GM23338 (cell line): ENCODE measurements at regions not wholly inside any gene's neighbourhood (a gene's known extent, or its start where the extent isn't known, plus 50 kb on each side); places are given as distances from the start of the nearest gene placed in this dataset.

Experiments used
- CREB1 ChIP-seq: fragments of 250-450 bp; sonication (Bioruptor Pico); IDR thresholded peaks from 2 replicates; pipeline ENCODE4 v1.5.0; 2020; ENCODE audit warnings: low read depth, mild to moderate bottlenecking, moderate library complexity
- EZH2 ChIP-seq: fragments of 200-600 bp; sonication (generic); IDR thresholded peaks from one replicate; pipeline ENCODE4 v1.8.0; 2017; ENCODE audit warnings: antibody characterized with exemption, mild to moderate bottlenecking, low read depth; ENCODE audit not compliant: unreplicated experiment
- EZH2phosphoT487 ChIP-seq: fragments of 200-600 bp; sonication (generic); IDR thresholded peaks from one replicate; pipeline ENCODE4 v1.8.1; 2018; ENCODE audit warnings: antibody characterized with exemption; ENCODE audit not compliant: unreplicated experiment
- JUNB ChIP-seq: IDR thresholded peaks from one replicate; pipeline ENCODE4 v1.6.1; 2016; ENCODE audit warnings: antibody characterized with exemption; ENCODE audit not compliant: unreplicated experiment
- NANOG ChIP-seq: IDR thresholded peaks from 2 replicates; pipeline ENCODE4 v1.6.1; 2016; ENCODE audit warnings: antibody characterized with exemption, borderline replicate concordance
- POLR2AphosphoS5 ChIP-seq: IDR thresholded peaks from 2 replicates; pipeline ENCODE4 v1.6.1; 2016; ENCODE audit warnings: antibody characterized with exemption, low read depth
- STAT1 ChIP-seq: IDR thresholded peaks from one replicate; pipeline ENCODE4 v1.6.1; 2016; ENCODE audit warnings: antibody characterized with exemption; ENCODE audit not compliant: unreplicated experiment
- ZNF114 ChIP-seq: fragments of 250-450 bp; sonication (Bioruptor Pico); IDR thresholded peaks from 2 replicates; pipeline ENCODE4 v1.5.0; 2020; ENCODE audit warnings: mild to moderate bottlenecking, moderate library complexity
- ZNF331 ChIP-seq: fragments of 250-450 bp; sonication (Bioruptor Pico); IDR thresholded peaks from 2 replicates; pipeline ENCODE4 v1.5.0; 2020; ENCODE audit warnings: low read depth, mild to moderate bottlenecking, moderate library complexity
- TF ChIP-seq, protein P1 (sequence below), 2 experiments: fragments of 200-600 bp in 1 of 2; sonication (generic) in 1 of 2; conservative IDR thresholded peaks; 2 replicates each; pipeline versions ENCODE4 v1.5.1 to v1.6.1; 2016 to 2017; ENCODE audit warnings: antibody characterized with exemption in 2 of 2, low read depth in 2 of 2, mild to moderate bottlenecking in 2 of 2, moderate library complexity in 1 of 2
- TF ChIP-seq, protein P2 (sequence below): IDR thresholded peaks from one replicate; pipeline ENCODE4 v1.6.1; 2018; ENCODE audit warnings: antibody characterized with exemption; ENCODE audit not compliant: unreplicated experiment
- TF ChIP-seq, protein P3 (sequence below): IDR thresholded peaks from 2 replicates; pipeline ENCODE4 v1.6.1; 2016; ENCODE audit warnings: antibody characterized with exemption
- TF ChIP-seq, protein P4 (sequence below): fragments of 250-450 bp; sonication (Bioruptor Pico); IDR thresholded peaks from 2 replicates; pipeline ENCODE4 v1.5.0; 2020; ENCODE audit warnings: mild to moderate bottlenecking, moderate library complexity

DNA sequence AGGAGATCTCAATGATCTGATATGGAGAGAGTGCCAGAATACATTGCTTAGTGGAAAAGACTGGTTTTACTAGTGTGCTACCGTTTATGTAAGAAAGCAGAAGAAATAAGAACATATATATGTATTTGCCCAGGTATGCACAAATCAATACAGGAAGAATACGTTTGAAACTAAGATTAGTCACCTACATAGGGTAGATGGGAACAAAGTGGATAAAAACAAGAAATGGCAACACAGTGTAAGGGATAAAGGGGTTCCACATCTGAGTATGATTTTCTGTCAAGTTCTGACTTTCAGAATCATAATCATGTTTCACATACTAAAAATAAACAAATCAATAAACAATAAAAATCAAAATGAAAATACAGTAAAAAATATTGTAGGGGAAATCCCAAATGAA lies 148.6 kb upstream of the NAMPT start:
- TF ChIP-seq, protein P1, sequence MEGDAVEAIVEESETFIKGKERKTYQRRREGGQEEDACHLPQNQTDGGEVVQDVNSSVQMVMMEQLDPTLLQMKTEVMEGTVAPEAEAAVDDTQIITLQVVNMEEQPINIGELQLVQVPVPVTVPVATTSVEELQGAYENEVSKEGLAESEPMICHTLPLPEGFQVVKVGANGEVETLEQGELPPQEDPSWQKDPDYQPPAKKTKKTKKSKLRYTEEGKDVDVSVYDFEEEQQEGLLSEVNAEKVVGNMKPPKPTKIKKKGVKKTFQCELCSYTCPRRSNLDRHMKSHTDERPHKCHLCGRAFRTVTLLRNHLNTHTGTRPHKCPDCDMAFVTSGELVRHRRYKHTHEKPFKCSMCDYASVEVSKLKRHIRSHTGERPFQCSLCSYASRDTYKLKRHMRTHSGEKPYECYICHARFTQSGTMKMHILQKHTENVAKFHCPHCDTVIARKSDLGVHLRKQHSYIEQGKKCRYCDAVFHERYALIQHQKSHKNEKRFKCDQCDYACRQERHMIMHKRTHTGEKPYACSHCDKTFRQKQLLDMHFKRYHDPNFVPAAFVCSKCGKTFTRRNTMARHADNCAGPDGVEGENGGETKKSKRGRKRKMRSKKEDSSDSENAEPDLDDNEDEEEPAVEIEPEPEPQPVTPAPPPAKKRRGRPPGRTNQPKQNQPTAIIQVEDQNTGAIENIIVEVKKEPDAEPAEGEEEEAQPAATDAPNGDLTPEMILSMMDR (conservative IDR thresholded peaks at IDR 0.05; ENCODE audit: low read depth in 2 of 2) = no peak
- no peak for TF ChIP-seq POLR2AphosphoS5
- TF ChIP-seq, protein P2, sequence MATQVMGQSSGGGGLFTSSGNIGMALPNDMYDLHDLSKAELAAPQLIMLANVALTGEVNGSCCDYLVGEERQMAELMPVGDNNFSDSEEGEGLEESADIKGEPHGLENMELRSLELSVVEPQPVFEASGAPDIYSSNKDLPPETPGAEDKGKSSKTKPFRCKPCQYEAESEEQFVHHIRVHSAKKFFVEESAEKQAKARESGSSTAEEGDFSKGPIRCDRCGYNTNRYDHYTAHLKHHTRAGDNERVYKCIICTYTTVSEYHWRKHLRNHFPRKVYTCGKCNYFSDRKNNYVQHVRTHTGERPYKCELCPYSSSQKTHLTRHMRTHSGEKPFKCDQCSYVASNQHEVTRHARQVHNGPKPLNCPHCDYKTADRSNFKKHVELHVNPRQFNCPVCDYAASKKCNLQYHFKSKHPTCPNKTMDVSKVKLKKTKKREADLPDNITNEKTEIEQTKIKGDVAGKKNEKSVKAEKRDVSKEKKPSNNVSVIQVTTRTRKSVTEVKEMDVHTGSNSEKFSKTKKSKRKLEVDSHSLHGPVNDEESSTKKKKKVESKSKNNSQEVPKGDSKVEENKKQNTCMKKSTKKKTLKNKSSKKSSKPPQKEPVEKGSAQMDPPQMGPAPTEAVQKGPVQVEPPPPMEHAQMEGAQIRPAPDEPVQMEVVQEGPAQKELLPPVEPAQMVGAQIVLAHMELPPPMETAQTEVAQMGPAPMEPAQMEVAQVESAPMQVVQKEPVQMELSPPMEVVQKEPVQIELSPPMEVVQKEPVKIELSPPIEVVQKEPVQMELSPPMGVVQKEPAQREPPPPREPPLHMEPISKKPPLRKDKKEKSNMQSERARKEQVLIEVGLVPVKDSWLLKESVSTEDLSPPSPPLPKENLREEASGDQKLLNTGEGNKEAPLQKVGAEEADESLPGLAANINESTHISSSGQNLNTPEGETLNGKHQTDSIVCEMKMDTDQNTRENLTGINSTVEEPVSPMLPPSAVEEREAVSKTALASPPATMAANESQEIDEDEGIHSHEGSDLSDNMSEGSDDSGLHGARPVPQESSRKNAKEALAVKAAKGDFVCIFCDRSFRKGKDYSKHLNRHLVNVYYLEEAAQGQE = no peak
- no peak for TF ChIP-seq CREB1 (CRISPR knock-in tag)
- no peak for TF ChIP-seq EZH2phosphoT487
- no peak for TF ChIP-seq EZH2
- TF ChIP-seq STAT1 = no peak
- TF ChIP-seq ZNF114 (CRISPR knock-in tag) = no peak
- TF ChIP-seq JUNB = no peak
- TF ChIP-seq, protein P3, sequence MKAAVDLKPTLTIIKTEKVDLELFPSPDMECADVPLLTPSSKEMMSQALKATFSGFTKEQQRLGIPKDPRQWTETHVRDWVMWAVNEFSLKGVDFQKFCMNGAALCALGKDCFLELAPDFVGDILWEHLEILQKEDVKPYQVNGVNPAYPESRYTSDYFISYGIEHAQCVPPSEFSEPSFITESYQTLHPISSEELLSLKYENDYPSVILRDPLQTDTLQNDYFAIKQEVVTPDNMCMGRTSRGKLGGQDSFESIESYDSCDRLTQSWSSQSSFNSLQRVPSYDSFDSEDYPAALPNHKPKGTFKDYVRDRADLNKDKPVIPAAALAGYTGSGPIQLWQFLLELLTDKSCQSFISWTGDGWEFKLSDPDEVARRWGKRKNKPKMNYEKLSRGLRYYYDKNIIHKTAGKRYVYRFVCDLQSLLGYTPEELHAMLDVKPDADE = no peak
- no peak for TF ChIP-seq ZNF331 (CRISPR knock-in tag)
- no peak for TF ChIP-seq NANOG
- TF ChIP-seq, protein P4, sequence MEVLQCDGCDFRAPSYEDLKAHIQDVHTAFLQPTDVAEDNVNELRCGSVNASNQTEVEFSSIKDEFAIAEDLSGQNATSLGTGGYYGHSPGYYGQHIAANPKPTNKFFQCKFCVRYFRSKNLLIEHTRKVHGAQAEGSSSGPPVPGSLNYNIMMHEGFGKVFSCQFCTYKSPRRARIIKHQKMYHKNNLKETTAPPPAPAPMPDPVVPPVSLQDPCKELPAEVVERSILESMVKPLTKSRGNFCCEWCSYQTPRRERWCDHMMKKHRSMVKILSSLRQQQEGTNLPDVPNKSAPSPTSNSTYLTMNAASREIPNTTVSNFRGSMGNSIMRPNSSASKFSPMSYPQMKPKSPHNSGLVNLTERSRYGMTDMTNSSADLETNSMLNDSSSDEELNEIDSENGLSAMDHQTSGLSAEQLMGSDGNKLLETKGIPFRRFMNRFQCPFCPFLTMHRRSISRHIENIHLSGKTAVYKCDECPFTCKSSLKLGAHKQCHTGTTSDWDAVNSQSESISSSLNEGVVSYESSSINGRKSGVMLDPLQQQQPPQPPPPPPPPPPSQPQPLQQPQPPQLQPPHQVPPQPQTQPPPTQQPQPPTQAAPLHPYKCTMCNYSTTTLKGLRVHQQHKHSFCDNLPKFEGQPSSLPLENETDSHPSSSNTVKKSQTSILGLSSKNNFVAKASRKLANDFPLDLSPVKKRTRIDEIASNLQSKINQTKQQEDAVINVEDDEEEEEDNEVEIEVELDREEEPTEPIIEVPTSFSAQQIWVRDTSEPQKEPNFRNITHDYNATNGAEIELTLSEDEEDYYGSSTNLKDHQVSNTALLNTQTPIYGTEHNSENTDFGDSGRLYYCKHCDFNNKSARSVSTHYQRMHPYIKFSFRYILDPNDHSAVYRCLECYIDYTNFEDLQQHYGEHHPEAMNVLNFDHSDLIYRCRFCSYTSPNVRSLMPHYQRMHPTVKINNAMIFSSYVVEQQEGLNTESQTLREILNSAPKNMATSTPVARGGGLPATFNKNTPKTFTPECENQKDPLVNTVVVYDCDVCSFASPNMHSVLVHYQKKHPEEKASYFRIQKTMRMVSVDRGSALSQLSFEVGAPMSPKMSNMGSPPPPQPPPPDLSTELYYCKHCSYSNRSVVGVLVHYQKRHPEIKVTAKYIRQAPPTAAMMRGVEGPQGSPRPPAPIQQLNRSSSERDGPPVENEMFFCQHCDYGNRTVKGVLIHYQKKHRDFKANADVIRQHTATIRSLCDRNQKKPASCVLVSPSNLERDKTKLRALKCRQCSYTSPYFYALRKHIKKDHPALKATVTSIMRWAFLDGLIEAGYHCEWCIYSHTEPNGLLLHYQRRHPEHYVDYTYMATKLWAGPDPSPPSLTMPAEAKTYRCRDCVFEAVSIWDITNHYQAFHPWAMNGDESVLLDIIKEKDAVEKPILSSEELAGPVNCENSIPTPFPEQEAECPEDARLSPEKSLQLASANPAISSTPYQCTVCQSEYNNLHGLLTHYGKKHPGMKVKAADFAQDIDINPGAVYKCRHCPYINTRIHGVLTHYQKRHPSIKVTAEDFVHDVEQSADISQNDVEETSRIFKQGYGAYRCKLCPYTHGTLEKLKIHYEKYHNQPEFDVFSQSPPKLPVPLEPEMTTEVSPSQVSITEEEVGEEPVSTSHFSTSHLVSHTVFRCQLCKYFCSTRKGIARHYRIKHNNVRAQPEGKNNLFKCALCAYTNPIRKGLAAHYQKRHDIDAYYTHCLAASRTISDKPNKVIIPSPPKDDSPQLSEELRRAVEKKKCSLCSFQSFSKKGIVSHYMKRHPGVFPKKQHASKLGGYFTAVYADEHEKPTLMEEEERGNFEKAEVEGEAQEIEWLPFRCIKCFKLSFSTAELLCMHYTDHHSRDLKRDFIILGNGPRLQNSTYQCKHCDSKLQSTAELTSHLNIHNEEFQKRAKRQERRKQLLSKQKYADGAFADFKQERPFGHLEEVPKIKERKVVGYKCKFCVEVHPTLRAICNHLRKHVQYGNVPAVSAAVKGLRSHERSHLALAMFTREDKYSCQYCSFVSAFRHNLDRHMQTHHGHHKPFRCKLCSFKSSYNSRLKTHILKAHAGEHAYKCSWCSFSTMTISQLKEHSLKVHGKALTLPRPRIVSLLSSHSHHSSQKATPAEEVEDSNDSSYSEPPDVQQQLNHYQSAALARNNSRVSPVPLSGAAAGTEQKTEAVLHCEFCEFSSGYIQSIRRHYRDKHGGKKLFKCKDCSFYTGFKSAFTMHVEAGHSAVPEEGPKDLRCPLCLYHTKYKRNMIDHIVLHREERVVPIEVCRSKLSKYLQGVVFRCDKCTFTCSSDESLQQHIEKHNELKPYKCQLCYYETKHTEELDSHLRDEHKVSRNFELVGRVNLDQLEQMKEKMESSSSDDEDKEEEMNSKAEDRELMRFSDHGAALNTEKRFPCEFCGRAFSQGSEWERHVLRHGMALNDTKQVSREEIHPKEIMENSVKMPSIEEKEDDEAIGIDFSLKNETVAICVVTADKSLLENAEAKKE (CRISPR knock-in tag) = no peak
